GM12873 (cell line): ENCODE measurements at regions not wholly inside any gene's neighbourhood (a gene's known extent, or its start where the extent isn't known, plus 50 kb on each side); places are given as distances from the start of the nearest gene placed in this dataset.

Source experiments
- TF ChIP-seq, protein P1 (sequence below): IDR thresholded peaks from 2 replicates; pipeline ENCODE4 v1.5.1; 2012; ENCODE audit warnings: low read depth, mild to moderate bottlenecking, moderate library complexity, low read length, control low read depth; ENCODE audit not compliant: insufficient read depth; ENCODE audit errors: missing control alignments

DNA sequence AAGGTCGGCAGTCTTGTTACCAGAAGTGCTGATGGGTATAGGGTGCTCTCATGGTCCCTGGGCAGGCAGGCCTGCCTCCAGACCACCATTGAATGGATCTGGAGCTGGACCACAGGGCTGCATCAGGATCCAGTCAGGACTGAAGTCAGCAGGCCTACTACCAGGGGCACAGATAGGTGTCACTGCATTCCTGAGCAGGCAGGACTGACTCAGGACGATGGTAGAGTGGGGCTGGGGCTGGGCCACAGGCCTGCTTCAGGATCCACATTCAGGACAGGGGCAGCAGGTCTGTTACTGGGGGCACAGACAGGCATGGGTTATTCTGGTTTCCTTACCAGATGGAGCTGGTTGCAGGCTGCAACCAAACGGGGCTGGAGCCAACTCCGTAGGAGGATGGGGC is 51.4 kb upstream of the MAP3K4 start:
- TF ChIP-seq, protein P1, sequence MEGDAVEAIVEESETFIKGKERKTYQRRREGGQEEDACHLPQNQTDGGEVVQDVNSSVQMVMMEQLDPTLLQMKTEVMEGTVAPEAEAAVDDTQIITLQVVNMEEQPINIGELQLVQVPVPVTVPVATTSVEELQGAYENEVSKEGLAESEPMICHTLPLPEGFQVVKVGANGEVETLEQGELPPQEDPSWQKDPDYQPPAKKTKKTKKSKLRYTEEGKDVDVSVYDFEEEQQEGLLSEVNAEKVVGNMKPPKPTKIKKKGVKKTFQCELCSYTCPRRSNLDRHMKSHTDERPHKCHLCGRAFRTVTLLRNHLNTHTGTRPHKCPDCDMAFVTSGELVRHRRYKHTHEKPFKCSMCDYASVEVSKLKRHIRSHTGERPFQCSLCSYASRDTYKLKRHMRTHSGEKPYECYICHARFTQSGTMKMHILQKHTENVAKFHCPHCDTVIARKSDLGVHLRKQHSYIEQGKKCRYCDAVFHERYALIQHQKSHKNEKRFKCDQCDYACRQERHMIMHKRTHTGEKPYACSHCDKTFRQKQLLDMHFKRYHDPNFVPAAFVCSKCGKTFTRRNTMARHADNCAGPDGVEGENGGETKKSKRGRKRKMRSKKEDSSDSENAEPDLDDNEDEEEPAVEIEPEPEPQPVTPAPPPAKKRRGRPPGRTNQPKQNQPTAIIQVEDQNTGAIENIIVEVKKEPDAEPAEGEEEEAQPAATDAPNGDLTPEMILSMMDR, result no peak
